Transverse colon (tissue), 3 donors: ENCODE measurements at regions not wholly inside any gene's neighbourhood (a gene's known extent, or its start where the extent isn't known, plus 50 kb on each side); places are given as distances from the start of the nearest gene placed in this dataset.

Experiments used
- EP300 ChIP-seq: sonication (generic); formaldehyde crosslinking; IDR thresholded peaks from one replicate; pipeline ENCODE4 v1.6.1; 2017; ENCODE audit warnings: antibody characterized with exemption, low read depth
- POLR2A ChIP-seq: fragments of 450-650 bp; IDR thresholded peaks from one replicate; pipeline ENCODE4 v1.6.1; 2016; ENCODE audit warnings: antibody characterized with exemption, mild to moderate bottlenecking, moderate library complexity
- TF ChIP-seq, protein P1 (sequence below), 5 experiments: fragments of 200-600 bp in 3 of 5; fragments of 450-650 bp in 2 of 5; sonication (generic) in 3 of 5; IDR thresholded peaks; 1 replicate in 2 of 5; 2 replicates in 3 of 5; pipeline ENCODE4 v1.5.1; 2016 to 2017; ENCODE audit warnings: antibody characterized with exemption in 5 of 5, inconsistent platforms in 3 of 5, mild to moderate bottlenecking in 2 of 5, moderate library complexity in 1 of 5

DNA sequence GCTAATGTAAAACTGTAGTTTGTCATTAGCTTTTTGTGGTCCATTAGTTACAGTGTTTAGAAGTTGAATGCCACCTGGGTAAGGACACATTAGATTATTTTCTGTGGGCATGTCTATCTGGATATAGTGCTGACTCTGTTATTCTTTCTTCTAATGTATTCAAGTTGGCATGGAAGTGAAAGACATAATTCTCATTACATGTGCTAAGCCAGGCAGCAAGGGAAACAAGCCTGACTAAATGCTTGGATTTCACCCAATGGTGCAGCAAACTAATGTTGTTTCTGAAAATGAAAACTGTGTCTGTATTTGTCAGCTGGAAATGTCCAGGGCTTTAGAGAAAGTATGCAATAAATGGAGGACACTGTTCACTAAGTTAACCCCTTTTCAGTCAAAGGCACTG is 100.7 kb downstream of the NUP35 start:
- TF ChIP-seq, protein P1, sequence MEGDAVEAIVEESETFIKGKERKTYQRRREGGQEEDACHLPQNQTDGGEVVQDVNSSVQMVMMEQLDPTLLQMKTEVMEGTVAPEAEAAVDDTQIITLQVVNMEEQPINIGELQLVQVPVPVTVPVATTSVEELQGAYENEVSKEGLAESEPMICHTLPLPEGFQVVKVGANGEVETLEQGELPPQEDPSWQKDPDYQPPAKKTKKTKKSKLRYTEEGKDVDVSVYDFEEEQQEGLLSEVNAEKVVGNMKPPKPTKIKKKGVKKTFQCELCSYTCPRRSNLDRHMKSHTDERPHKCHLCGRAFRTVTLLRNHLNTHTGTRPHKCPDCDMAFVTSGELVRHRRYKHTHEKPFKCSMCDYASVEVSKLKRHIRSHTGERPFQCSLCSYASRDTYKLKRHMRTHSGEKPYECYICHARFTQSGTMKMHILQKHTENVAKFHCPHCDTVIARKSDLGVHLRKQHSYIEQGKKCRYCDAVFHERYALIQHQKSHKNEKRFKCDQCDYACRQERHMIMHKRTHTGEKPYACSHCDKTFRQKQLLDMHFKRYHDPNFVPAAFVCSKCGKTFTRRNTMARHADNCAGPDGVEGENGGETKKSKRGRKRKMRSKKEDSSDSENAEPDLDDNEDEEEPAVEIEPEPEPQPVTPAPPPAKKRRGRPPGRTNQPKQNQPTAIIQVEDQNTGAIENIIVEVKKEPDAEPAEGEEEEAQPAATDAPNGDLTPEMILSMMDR (IDR thresholded peaks at IDR 0.05), result no peak
- TF ChIP-seq EP300, result no peak
- no peak for TF ChIP-seq POLR2A
